ENCODE measurements at regions not wholly inside any gene's neighbourhood (a gene's known extent, or its start where the extent isn't known, plus 50 kb on each side); places are given as distances from the start of the nearest gene placed in this dataset.

GRCh38 chr13:85742355-85742754 lies 56.9 kb downstream of the SLITRK6 start:
- Histone ChIP-seq H3K27me3 (ENCODE audit: control insufficient read depth, insufficient read depth, low read length) (no peaks in the 10 kb centered on the region), H3K4me1 (ENCODE audit: control insufficient read depth, insufficient read depth, low read length) (no peaks in the 10 kb centered on the region), H3K27ac (ENCODE audit: low read length) (no peak overlapping the region), H3K36me3 (ENCODE audit: control insufficient read depth, insufficient read depth, low read length) (no peaks in the 10 kb centered on the region), H3K9me3 (ENCODE audit: control insufficient read depth, insufficient read depth, low read length) (no peaks in the 10 kb centered on the region), H3K4me3 (ENCODE audit: low read length) (no peak overlapping the region)
- DNase-seq (ENCODE audit: low read depth, low spot score) = no peak
- no CpG with 5 or more reads among the region's 2 CpGs for WGBS (ENCODE audit: insufficient coverage, insufficient read length)

- Histone ChIP-seq H3K36me3 (ENCODE audit: control insufficient read depth, insufficient read depth, low read length) (no peaks in the 10 kb centered on the region), H3K4me3 (ENCODE audit: low read length) (no peak overlapping the region), H3K27me3 (ENCODE audit: control insufficient read depth, insufficient read depth, low read length) (no peaks in the 10 kb centered on the region), H3K4me1 (ENCODE audit: control insufficient read depth, insufficient read depth, low read length) (no peaks in the 10 kb centered on the region), H3K27ac (ENCODE audit: low read length) (no peak overlapping the region), H3K9me3 (ENCODE audit: control insufficient read depth, insufficient read depth, low read length) (no peaks in the 10 kb centered on the region)
- no peak for DNase-seq (ENCODE audit: low read depth, low spot score)
- WGBS (ENCODE audit: insufficient coverage, insufficient read length) = no CpG with 5 or more reads among the region's 3 CpGs
Observed at GRCh38 chr13:85741017-85741416, 58.2 kb downstream of the SLITRK6 start.

- WGBS (ENCODE audit: insufficient coverage, insufficient read length) = no CpG with 5 or more reads among the region's 9 CpGs
- Histone ChIP-seq H3K4me3 (ENCODE audit: low read length) (no peak overlapping the region), H3K4me1 (ENCODE audit: control insufficient read depth, insufficient read depth, low read length) (no peaks in the 10 kb centered on the region), H3K27me3 (ENCODE audit: control insufficient read depth, insufficient read depth, low read length) (no peaks in the 10 kb centered on the region), H3K36me3 (ENCODE audit: control insufficient read depth, insufficient read depth, low read length) (no peaks in the 10 kb centered on the region), H3K27ac (ENCODE audit: low read length) (no peak overlapping the region), H3K9me3 (ENCODE audit: control insufficient read depth, insufficient read depth, low read length) (no peaks in the 10 kb centered on the region)
- DNase-seq (ENCODE audit: low read depth, low spot score) = no peak
Observed at GRCh38 chr13:85738696-85739320, 60.4 kb downstream of the SLITRK6 start.

- no peak for DNase-seq (ENCODE audit: low read depth, low spot score)
- Histone ChIP-seq H3K9me3 (ENCODE audit: control insufficient read depth, insufficient read depth, low read length) (no peaks in the 10 kb centered on the region), H3K4me1 (ENCODE audit: control insufficient read depth, insufficient read depth, low read length) (no peaks in the 10 kb centered on the region), H3K4me3 (ENCODE audit: low read length) (no peak overlapping the region), H3K27me3 (ENCODE audit: control insufficient read depth, insufficient read depth, low read length) (no peaks in the 10 kb centered on the region), H3K27ac (ENCODE audit: low read length) (no peak overlapping the region), H3K36me3 (ENCODE audit: control insufficient read depth, insufficient read depth, low read length) (no peaks in the 10 kb centered on the region)
- WGBS (ENCODE audit: insufficient coverage, insufficient read length) = no CpG with 5 or more reads among the region's 1 CpG
Observed at GRCh38 chr13:85737952-85738351, 61.3 kb downstream of the SLITRK6 start.

GRCh38 chr13:85729296-85729695 lies 69.9 kb downstream of the SLITRK6 start:
- Histone ChIP-seq H3K36me3 (ENCODE audit: control insufficient read depth, insufficient read depth, low read length) (no peaks in the 10 kb centered on the region), H3K27ac (ENCODE audit: low read length) (no peak overlapping the region), H3K4me1 (ENCODE audit: control insufficient read depth, insufficient read depth, low read length) (no peaks in the 10 kb centered on the region), H3K4me3 (ENCODE audit: low read length) (no peak overlapping the region), H3K27me3 (ENCODE audit: control insufficient read depth, insufficient read depth, low read length) (no peaks in the 10 kb centered on the region), H3K9me3 (ENCODE audit: control insufficient read depth, insufficient read depth, low read length) (no peaks in the 10 kb centered on the region)
- no peak for DNase-seq (ENCODE audit: low read depth, low spot score)

- DNase-seq (ENCODE audit: low read depth, low spot score) = no peak
- Histone ChIP-seq H3K9me3 (ENCODE audit: control insufficient read depth, insufficient read depth, low read length) (no peaks in the 10 kb centered on the region), H3K27me3 (ENCODE audit: control insufficient read depth, insufficient read depth, low read length) (no peaks in the 10 kb centered on the region), H3K4me3 (ENCODE audit: low read length) (no peak overlapping the region), H3K27ac (ENCODE audit: low read length) (no peak overlapping the region), H3K36me3 (ENCODE audit: control insufficient read depth, insufficient read depth, low read length) (no peaks in the 10 kb centered on the region), H3K4me1 (ENCODE audit: control insufficient read depth, insufficient read depth, low read length) (no peaks in the 10 kb centered on the region)
Observed at GRCh38 chr13:85728811-85729210, 70.4 kb downstream of the SLITRK6 start.

- Histone ChIP-seq H3K4me3 (ENCODE audit: low read length) (no peak overlapping the region), H3K4me1 (ENCODE audit: control insufficient read depth, insufficient read depth, low read length) (no peaks in the 10 kb centered on the region), H3K27ac (ENCODE audit: low read length) (no peak overlapping the region), H3K27me3 (ENCODE audit: control insufficient read depth, insufficient read depth, low read length) (no peaks in the 10 kb centered on the region), H3K9me3 (ENCODE audit: control insufficient read depth, insufficient read depth, low read length) (no peaks in the 10 kb centered on the region), H3K36me3 (ENCODE audit: control insufficient read depth, insufficient read depth, low read length) (no peaks in the 10 kb centered on the region)
- DNase-seq (ENCODE audit: low read depth, low spot score) = no peak
- no CpG with 5 or more reads among the region's 2 CpGs for WGBS (ENCODE audit: insufficient coverage, insufficient read length)
Observed at GRCh38 chr13:85725433-85725832, 73.8 kb downstream of the SLITRK6 start.

- Histone ChIP-seq H3K4me1 (ENCODE audit: control insufficient read depth, insufficient read depth, low read length) (no peaks in the 10 kb centered on the region), H3K27me3 (ENCODE audit: control insufficient read depth, insufficient read depth, low read length) (no peaks in the 10 kb centered on the region), H3K36me3 (ENCODE audit: control insufficient read depth, insufficient read depth, low read length) (no peaks in the 10 kb centered on the region), H3K27ac (ENCODE audit: low read length) (no peak overlapping the region), H3K4me3 (ENCODE audit: low read length) (no peak overlapping the region), H3K9me3 (ENCODE audit: control insufficient read depth, insufficient read depth, low read length) (no peaks in the 10 kb centered on the region)
- DNase-seq (ENCODE audit: low read depth, low spot score) = no peak
- WGBS (ENCODE audit: insufficient coverage, insufficient read length) = no CpG with 5 or more reads among the region's 12 CpGs
Observed at GRCh38 chr13:85724546-85725432, 74.4 kb downstream of the SLITRK6 start.

GRCh38 chr13:85719749-85720148 lies 79.5 kb downstream of the SLITRK6 start:
- Histone ChIP-seq H3K27me3 (ENCODE audit: control insufficient read depth, insufficient read depth, low read length) (no peaks in the 10 kb centered on the region), H3K4me1 (ENCODE audit: control insufficient read depth, insufficient read depth, low read length) (no peaks in the 10 kb centered on the region), H3K27ac (ENCODE audit: low read length) (no peak overlapping the region), H3K9me3 (ENCODE audit: control insufficient read depth, insufficient read depth, low read length) (no peaks in the 10 kb centered on the region), H3K4me3 (ENCODE audit: low read length) (no peak overlapping the region), H3K36me3 (ENCODE audit: control insufficient read depth, insufficient read depth, low read length) (no peaks in the 10 kb centered on the region)
- DNase-seq (ENCODE audit: low read depth, low spot score) = no peak
- no CpG with 5 or more reads among the region's 1 CpG for WGBS (ENCODE audit: insufficient coverage, insufficient read length)

GRCh38 chr13:85717921-85718320 lies 81.3 kb downstream of the SLITRK6 start:
- no peak for DNase-seq (ENCODE audit: low read depth, low spot score)
- no peaks in the 10 kb centered on the region for H3K27me3 ChIP-seq (ENCODE audit: control insufficient read depth, insufficient read depth, low read length)
- H3K4me3 ChIP-seq (ENCODE audit: low read length) = no peak overlapping the region
- H3K27ac ChIP-seq (ENCODE audit: low read length) = no peak overlapping the region
- WGBS (ENCODE audit: insufficient coverage, insufficient read length) = no CpG with 5 or more reads among the region's 3 CpGs
- H3K9me3 ChIP-seq (ENCODE audit: control insufficient read depth, insufficient read depth, low read length) = no peaks in the 10 kb centered on the region
- H3K4me1 ChIP-seq (ENCODE audit: control insufficient read depth, insufficient read depth, low read length) = no peaks in the 10 kb centered on the region
- H3K36me3 ChIP-seq (ENCODE audit: control insufficient read depth, insufficient read depth, low read length) = no peaks in the 10 kb centered on the region

GRCh38 chr13:85710545-85710944 lies 88.7 kb downstream of the SLITRK6 start:
- no peaks in the 10 kb centered on the region for H3K27me3 ChIP-seq (ENCODE audit: control insufficient read depth, insufficient read depth, low read length)
- H3K4me1 ChIP-seq (ENCODE audit: control insufficient read depth, insufficient read depth, low read length) = no peaks in the 10 kb centered on the region
- no peaks in the 10 kb centered on the region for H3K9me3 ChIP-seq (ENCODE audit: control insufficient read depth, insufficient read depth, low read length)
- no CpG with 5 or more reads among the region's 4 CpGs for WGBS (ENCODE audit: insufficient coverage, insufficient read length)
- H3K4me3 ChIP-seq (ENCODE audit: low read length) = no peak overlapping the region
- DNase-seq (ENCODE audit: low read depth, low spot score) = no peak
- H3K27ac ChIP-seq (ENCODE audit: low read length) = no peak overlapping the region
- no peaks in the 10 kb centered on the region for H3K36me3 ChIP-seq (ENCODE audit: control insufficient read depth, insufficient read depth, low read length)

Measured in iPS DF 6.9 (cell line).